B cell (primary cell): ENCODE measurements at regions not wholly inside any gene's neighbourhood (a gene's known extent, or its start where the extent isn't known, plus 50 kb on each side); places are given as distances from the start of the nearest gene placed in this dataset.

Experiments
- ATAC-seq: fragments of 200-7000 bp; cut with Tn5 transposase; one replicate; pipeline ENCODE4 v1.10.0; 2021; ENCODE audit warnings: low read depth, mild to moderate bottlenecking, moderate number of reproducible peaks, moderate library complexity
- CTCF ChIA-PET: fragments of 350-600 bp; sonication (Branson Sonifier 250); formaldehyde crosslinking; loops from one replicate; lab custom pipeline; 2021; ENCODE audit warnings: antibody characterized with exemption, inconsistent platforms; lab: Charles Lee
- POLR2A ChIA-PET: fragments of 350-600 bp; sonication (Branson Sonifier 250); formaldehyde crosslinking; loops from one replicate; lab custom pipeline; 2021; ENCODE audit warnings: antibody characterized with exemption; lab: Charles Lee
- DNase-seq: peaks from one replicate; pipeline ENCODE4 v3.0.0; 2013
- H2AFZ ChIP-seq: 2 replicates; pipeline ENCODE4 v1.6.1; 2012; ENCODE audit warnings: mild to moderate bottlenecking, low read depth, low read length; ENCODE audit not compliant: insufficient read depth, poor library complexity, severe bottlenecking
- H3K27ac ChIP-seq, 2 donors: 1 replicate in 1 of 2; 2 replicates in 1 of 2; pipeline ENCODE4 v1.5.1; 2012 to 2013; ENCODE audit warnings: low read length in 2 of 2, mild to moderate bottlenecking in 2 of 2, moderate library complexity in 1 of 2
- H3K27me3 ChIP-seq, 4 experiments: fragments of 200-600 bp in 1 of 4; sonication (generic) in 1 of 4; replicated peaks in 1 of 4; 1 replicate in 2 of 4; 2 replicates in 2 of 4; pipeline versions ENCODE4 v1.6.1 to v1.7.0; 2013 to 2016; ENCODE audit warnings: low read length in 3 of 4, mild to moderate bottlenecking in 2 of 4, mixed read lengths in 1 of 4, moderate library complexity in 1 of 4; ENCODE audit not compliant: insufficient read depth in 4 of 4, control insufficient read depth in 3 of 4; ENCODE audit errors: control extremely low read depth in 1 of 4
- H3K36me3 ChIP-seq, 2 experiments: replicated peaks in 1 of 2; 1 replicate in 1 of 2; 2 replicates in 1 of 2; pipeline versions ENCODE4 v1.6.1 to v1.7.1; 2013; ENCODE audit warnings: low read length in 1 of 2; ENCODE audit not compliant: insufficient read depth in 2 of 2, control insufficient read depth in 1 of 2; ENCODE audit errors: control extremely low read depth in 1 of 2, extremely low read depth in 1 of 2
- H3K4me1 ChIP-seq, 2 donors: fragments of 200-600 bp in 1 of 2; sonication (generic) in 1 of 2; 1 replicate in 1 of 2; 2 replicates in 1 of 2; pipeline versions ENCODE4 v1.5.1 to v1.6.1; 2013 to 2017; ENCODE audit warnings: low read length in 2 of 2; ENCODE audit not compliant: control insufficient read depth in 2 of 2, insufficient read depth in 2 of 2
- H3K4me2 ChIP-seq: replicated peaks from 2 replicates; pipeline ENCODE3; 2012; ENCODE audit warnings: mild to moderate bottlenecking, low read depth, low read length; ENCODE audit not compliant: poor library complexity, severe bottlenecking
- H3K4me3 ChIP-seq, 5 experiments: fragments of 200-600 bp in 1 of 5; sonication (generic) in 1 of 5; 1 replicate in 3 of 5; 2 replicates in 2 of 5; pipeline versions ENCODE4 v1.5.1 to v1.7.0; 2011 to 2016; ENCODE audit warnings: low read length in 4 of 5, mild to moderate bottlenecking in 4 of 5, low read depth in 2 of 5, control low read depth in 1 of 5, moderate library complexity in 1 of 5; ENCODE audit not compliant: insufficient read depth in 1 of 5; ENCODE audit errors: control extremely low read depth in 1 of 5, extremely low read depth in 1 of 5
- H3K79me2 ChIP-seq: fragments of 200-600 bp; sonication (generic); one replicate; pipeline ENCODE4 v1.6.0; 2016; ENCODE audit warnings: low read length; ENCODE audit not compliant: control insufficient read depth, insufficient read depth
- H3K9ac ChIP-seq: fragments of 200-600 bp; sonication (generic); 2 replicates; pipeline ENCODE4 v1.6.1; 2017; ENCODE audit warnings: mild to moderate bottlenecking, low read length, moderate library complexity
- H3K9me3 ChIP-seq, 3 donors: one replicate each; pipeline versions ENCODE4 v1.6.1 to v1.7.1; 2013; ENCODE audit warnings: low read length in 2 of 3; ENCODE audit not compliant: control insufficient read depth in 2 of 3, insufficient read depth in 1 of 3; ENCODE audit errors: control extremely low read depth in 1 of 3
- H4K20me1 ChIP-seq: 2 replicates; pipeline ENCODE4 v1.6.0; 2012; ENCODE audit warnings: mild to moderate bottlenecking, low read length; ENCODE audit not compliant: insufficient read depth, control insufficient read depth, poor library complexity, severe bottlenecking
- H3K27ac Mint-ChIP-seq: one replicate; pipeline ENCODE4 v1.8.0; 2021; ENCODE audit warnings: mixed read lengths
- H3K27me3 Mint-ChIP-seq: one replicate; pipeline ENCODE4 v1.8.0; 2021; ENCODE audit warnings: mixed read lengths
- H3K4me1 Mint-ChIP-seq: one replicate; pipeline ENCODE4 v1.8.0; 2021; ENCODE audit warnings: mixed read lengths
- H3K4me3 Mint-ChIP-seq: one replicate; pipeline ENCODE4 v1.8.0; 2021; ENCODE audit warnings: mixed read lengths
- H3K9me3 Mint-ChIP-seq: one replicate; pipeline ENCODE4 v1.8.0; 2022; ENCODE audit warnings: mixed read lengths; ENCODE audit not compliant: insufficient read depth
- EZH2 ChIP-seq: IDR thresholded peaks from 2 replicates; pipeline ENCODE4 v1.6.1; 2012; ENCODE audit warnings: borderline replicate concordance, low read depth, mild to moderate bottlenecking, moderate library complexity, low read length; ENCODE audit not compliant: insufficient read depth, poor library complexity, severe bottlenecking
- WGBS: methylation state at CpG from one replicate; pipeline ENCODE4 v1.1.5; 2013; ENCODE audit warnings: missing lambda C conversion rate; ENCODE audit not compliant: insufficient coverage; 5-methylcytosine and 5-hydroxymethylcytosine counted together
- intact Hi-C: fragments of 100-400 bp; cut with micrococcal nuclease; formaldehyde crosslinking; loops from one replicate; pipeline ENCODE4 v1.10.0; 2022
- TF ChIP-seq, protein P1 (sequence below): fragments of 200-600 bp; IDR thresholded peaks from one replicate; pipeline ENCODE4 v1.8.0; 2022; ENCODE audit warnings: antibody characterized with exemption, mild to moderate bottlenecking

GRCh38 chr11:116110802-116111201, 606.6 kb upstream of the CADM1 start:
- Histone ChIP-seq H3K27ac (no peak overlapping the region), H3K27me3 (no peaks in the 10 kb centered on the region), H3K79me2 (no peaks in the 10 kb centered on the region), H3K4me3 (no peak overlapping the region), H3K4me1 (no peaks in the 10 kb centered on the region), H4K20me1 (no peaks in the 10 kb centered on the region), H2AFZ (no peak overlapping the region), H3K36me3 (no peaks in the 10 kb centered on the region), H3K9me3 (peaks cover 0 to 20% (median 0%) of the 10 kb centered on the region in 3 donors), H3K9ac (no peak overlapping the region), H3K4me2 (no peak overlapping the region)
- WGBS: 67% methylated on average over 1 of the region's 1 CpG
- POLR2A ChIA-PET: no interaction called here
- TF ChIP-seq EZH2: no peak
- TF ChIP-seq, protein P1, sequence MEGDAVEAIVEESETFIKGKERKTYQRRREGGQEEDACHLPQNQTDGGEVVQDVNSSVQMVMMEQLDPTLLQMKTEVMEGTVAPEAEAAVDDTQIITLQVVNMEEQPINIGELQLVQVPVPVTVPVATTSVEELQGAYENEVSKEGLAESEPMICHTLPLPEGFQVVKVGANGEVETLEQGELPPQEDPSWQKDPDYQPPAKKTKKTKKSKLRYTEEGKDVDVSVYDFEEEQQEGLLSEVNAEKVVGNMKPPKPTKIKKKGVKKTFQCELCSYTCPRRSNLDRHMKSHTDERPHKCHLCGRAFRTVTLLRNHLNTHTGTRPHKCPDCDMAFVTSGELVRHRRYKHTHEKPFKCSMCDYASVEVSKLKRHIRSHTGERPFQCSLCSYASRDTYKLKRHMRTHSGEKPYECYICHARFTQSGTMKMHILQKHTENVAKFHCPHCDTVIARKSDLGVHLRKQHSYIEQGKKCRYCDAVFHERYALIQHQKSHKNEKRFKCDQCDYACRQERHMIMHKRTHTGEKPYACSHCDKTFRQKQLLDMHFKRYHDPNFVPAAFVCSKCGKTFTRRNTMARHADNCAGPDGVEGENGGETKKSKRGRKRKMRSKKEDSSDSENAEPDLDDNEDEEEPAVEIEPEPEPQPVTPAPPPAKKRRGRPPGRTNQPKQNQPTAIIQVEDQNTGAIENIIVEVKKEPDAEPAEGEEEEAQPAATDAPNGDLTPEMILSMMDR: no peak
- DNase-seq (no peak), ATAC-seq (no peak)
- intact Hi-C loops: no loop called here
- CTCF ChIA-PET: no interaction called here
- Mint-ChIP-seq H3K9me3 (no peaks in the 10 kb centered on the region), H3K4me3 (no peak overlapping the region), H3K4me1 (no peaks in the 10 kb centered on the region), H3K27ac (no peak overlapping the region), H3K27me3 (peaks cover 3% of the 10 kb centered on the region)

- Histone ChIP-seq H4K20me1 (no peaks in the 10 kb centered on the region), H3K9ac (no peak overlapping the region), H2AFZ (no peak overlapping the region), H3K4me2 (no peak overlapping the region), H3K79me2 (no peaks in the 10 kb centered on the region), H3K4me3 (no peak overlapping the region), H3K4me1 (no peaks in the 10 kb centered on the region), H3K36me3 (no peaks in the 10 kb centered on the region), H3K27me3 (no peaks in the 10 kb centered on the region), H3K27ac (no peak overlapping the region), H3K9me3 (peaks cover 0 to 20% (median 0%) of the 10 kb centered on the region in 3 donors)
- ChIA-PET POLR2A (no interaction called here), CTCF (no interaction called here)
- Mint-ChIP-seq H3K27ac (no peak overlapping the region), H3K27me3 (peaks cover 3% of the 10 kb centered on the region), H3K9me3 (no peaks in the 10 kb centered on the region), H3K4me3 (no peak overlapping the region), H3K4me1 (no peaks in the 10 kb centered on the region)
- ATAC-seq (no peak), DNase-seq (no peak)
- intact Hi-C loops: no loop called here
- WGBS: 100% methylated on average over 1 of the region's 1 CpG
- no peak for TF ChIP-seq EZH2
- TF ChIP-seq, protein P1: no peak
Observed at GRCh38 chr11:116110356-116110755, 606.1 kb upstream of the CADM1 start.
